ENCODE measurements at regions not wholly inside any gene's neighbourhood (a gene's known extent, or its start where the extent isn't known, plus 50 kb on each side); places are given as distances from the start of the nearest gene placed in this dataset.

GRCh38 chr14:58724702-58725101 is 86.9 kb downstream of the DACT1 start (continued):
- TF ChIP-seq POLR2AphosphoS5 (IDR thresholded peaks at IDR 0.05; ENCODE audit: low read depth, low read length) (no peak), TEAD4 (IDR thresholded peaks at IDR 0.05; ENCODE audit: low read depth, low read length) (no peak), EP300 (IDR thresholded peaks at IDR 0.05; ENCODE audit: borderline replicate concordance in 1 of 2, low read depth in 2 of 2, low read length in 2 of 2) (no peak), GABPA (IDR thresholded peaks at IDR 0.05; ENCODE audit: borderline replicate concordance, insufficient read depth, low read length) (no peak), BACH1 (IDR thresholded peaks at IDR 0.05; ENCODE audit: low read length) (no peak), TBP (IDR thresholded peaks at IDR 0.05; ENCODE audit: low read depth, low read length) (no peak), GTF2F1 (IDR thresholded peaks at IDR 0.05; ENCODE audit: borderline replicate concordance, low read depth, low read length) (no peak), RNF2 (IDR thresholded peaks at IDR 0.05; ENCODE audit: borderline replicate concordance, low read depth, low read length, missing control alignments, poor library complexity, severe bottlenecking) (no peak), NRF1 (IDR thresholded peaks at IDR 0.05; ENCODE audit: low read depth, low read length) (no peak), RAD21 (IDR thresholded peaks at IDR 0.05 in 1 of 2, conservative IDR thresholded peaks at IDR 0.05 in 1 of 2; ENCODE audit: low read depth in 2 of 2, low read length in 2 of 2) (no peak), CBX5 (IDR thresholded peaks at IDR 0.05; ENCODE audit: low read depth, low read length) (no peak), BCL11A (IDR thresholded peaks at IDR 0.05; ENCODE audit: low read depth in 2 of 2, low read length in 2 of 2) (no peak), SIX5 (IDR thresholded peaks at IDR 0.05; ENCODE audit: low read depth, low read length) (no peak), KDM4A (IDR thresholded peaks at IDR 0.05; ENCODE audit: low read depth, low read length, severe bottlenecking) (no peak), FOSL1 (IDR thresholded peaks at IDR 0.05; ENCODE audit: insufficient read depth, low read depth, low read length) (no peak), CTCF (IDR thresholded peaks at IDR 0.05; ENCODE audit: control extremely low read depth in 1 of 3, insufficient read depth in 1 of 3, low read depth in 1 of 3, low read length in 3 of 3) (no peak), NANOG (IDR thresholded peaks at IDR 0.05; ENCODE audit: insufficient read depth, low read depth, low read length, poor library complexity, severe bottlenecking) (no peak), ATF2 (IDR thresholded peaks at IDR 0.05; ENCODE audit: low read length) (no peak), CREB1 (IDR thresholded peaks at IDR 0.05) (no peak)
